NCI-H526 (cell line): ENCODE measurements at regions not wholly inside any gene's neighbourhood (a gene's known extent, or its start where the extent isn't known, plus 50 kb on each side); places are given as distances from the start of the nearest gene placed in this dataset.

ENCODE experiments used
- DNase-seq, 2 experiments: peaks; one replicate each; lab custom pipeline; 2025; lab: John Stamatoyannopoulos, UW

GRCh38 chr9:116039893-116040292 lies 113.7 kb upstream of the PAPPA start:
- DNase-seq, result no peak

GRCh38 chr9:116042321-116042720 lies 111.3 kb upstream of the PAPPA start:
- DNase-seq, result no peak

DNA sequence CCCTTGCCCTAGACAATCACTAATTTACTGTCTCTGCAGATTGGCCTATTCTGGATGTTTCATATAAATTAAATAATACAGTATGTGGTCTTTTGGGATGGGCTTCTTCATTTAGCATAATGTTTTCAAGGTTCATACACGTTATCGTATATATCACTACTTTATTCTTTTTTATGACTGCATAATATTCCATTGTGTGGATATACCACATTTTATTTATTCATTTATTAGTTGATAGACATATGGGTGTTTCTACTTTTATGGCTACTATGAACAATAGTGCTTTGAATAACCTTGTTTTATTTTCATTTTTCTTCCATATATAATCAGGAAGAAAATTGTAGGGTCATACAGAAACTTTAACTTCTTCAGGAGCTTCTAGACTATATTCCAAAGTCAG lies 108.5 kb upstream of the PAPPA start:
- no peak for DNase-seq

- DNase-seq, result no peak
Observed at GRCh38 chr9:116048081-116048480, 105.5 kb upstream of the PAPPA start.

- DNase-seq, result no peak
Observed at GRCh38 chr9:116049456-116049855, 104.1 kb upstream of the PAPPA start.

DNA sequence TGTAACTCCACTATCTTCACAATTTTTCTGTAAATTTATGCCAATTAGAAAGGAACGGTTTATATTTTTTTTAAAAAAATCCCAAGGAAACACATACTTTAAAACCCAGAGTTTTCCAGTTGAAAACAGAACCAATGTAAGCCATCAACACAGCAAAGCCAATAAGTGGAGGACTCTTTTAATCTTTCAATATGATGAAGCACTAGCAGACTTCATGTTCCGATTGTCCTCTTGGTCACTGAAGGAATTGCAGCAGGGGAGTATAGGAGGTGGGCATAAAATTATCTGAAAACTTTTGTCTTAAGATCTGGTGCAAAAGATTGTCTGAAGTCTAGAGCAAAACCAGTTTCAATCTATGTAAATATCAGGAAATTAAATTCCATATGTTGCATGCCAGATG lies 102.1 kb upstream of the PAPPA start:
- no peak for DNase-seq

- DNase-seq, result no peak
Observed at GRCh38 chr9:116055536-116055935, 98.1 kb upstream of the PAPPA start.

- no peak for DNase-seq
Observed at GRCh38 chr9:116057371-116057770, 96.2 kb upstream of the PAPPA start.

- DNase-seq, result no peak
Observed at GRCh38 chr9:116058421-116058820, 95.2 kb upstream of the PAPPA start.

DNA sequence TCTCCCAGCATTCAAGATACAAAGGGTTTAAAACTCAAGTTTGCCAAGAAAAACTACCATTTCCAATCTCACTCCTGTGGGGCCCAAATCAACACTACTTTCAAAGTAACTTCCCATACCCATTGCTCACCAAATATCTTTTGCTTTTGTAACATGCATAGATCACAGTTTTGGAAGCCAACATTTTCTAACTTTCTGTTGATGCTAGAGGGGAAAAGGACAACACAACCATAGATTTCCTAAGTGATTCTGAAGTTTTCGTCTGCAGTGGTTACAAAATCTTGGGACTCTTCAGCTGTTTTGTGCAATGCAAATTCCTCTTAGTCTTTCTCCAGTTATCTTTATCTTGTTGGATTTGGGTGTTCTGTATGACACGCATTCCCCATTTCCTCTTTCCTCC lies 94.1 kb upstream of the PAPPA start:
- DNase-seq, result no peak

GRCh38 chr9:116060631-116061030 lies 93.0 kb upstream of the PAPPA start:
- DNase-seq, result no peak

DNA sequence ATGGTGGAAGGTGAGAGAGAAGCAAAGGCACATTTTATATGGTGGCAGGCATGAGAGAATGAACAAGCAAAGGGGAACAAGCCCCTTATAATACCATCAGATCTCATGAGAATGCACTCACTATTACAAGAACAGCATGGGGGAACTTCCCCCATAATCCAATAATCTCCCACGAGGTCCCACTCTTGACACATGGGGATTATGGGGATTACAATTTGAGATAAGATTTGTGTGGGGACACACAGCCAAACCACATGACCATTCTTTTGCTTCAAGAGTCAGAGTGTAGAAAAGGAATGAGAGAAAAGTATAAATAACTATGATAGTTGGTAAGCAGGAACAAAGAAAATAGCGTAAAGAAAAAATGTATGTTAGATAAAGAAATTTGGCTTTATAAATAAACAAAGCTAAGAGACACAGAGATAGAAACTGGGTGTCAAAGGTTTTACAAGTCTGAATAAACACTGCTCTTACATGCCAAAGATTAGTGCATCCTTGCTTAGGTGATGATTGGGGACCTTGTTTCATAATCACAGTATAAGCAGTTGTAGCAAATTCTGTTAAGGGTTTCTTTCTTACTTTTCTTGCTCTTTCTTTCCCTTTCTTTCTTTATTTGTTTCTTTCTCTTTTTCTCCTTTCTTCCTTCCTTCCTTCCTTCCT lies 91.9 kb upstream of the PAPPA start:
- DNase-seq, result no peak

DNA sequence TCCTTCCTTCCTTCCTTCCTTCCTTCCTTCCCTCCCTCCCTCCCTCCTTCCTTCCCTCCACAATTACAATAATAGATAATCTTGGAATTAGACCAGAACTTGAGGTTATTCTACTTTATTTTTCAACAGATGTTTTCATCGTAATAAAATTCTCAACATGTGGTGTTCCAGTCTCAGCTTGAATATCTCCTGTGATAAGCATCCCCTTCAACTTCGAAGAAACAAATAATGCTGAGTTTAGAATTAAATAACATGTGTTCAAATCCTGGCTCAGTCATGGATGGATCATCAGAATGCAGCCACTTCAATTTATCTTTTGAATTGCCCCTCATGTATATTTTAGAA lies 91.4 kb upstream of the PAPPA start:
- no peak for DNase-seq

- DNase-seq, result no peak
Observed at GRCh38 chr9:116064970-116065369, 88.6 kb upstream of the PAPPA start.

GRCh38 chr9:116066221-116066620 lies 87.4 kb upstream of the PAPPA start:
- DNase-seq, result no peak

GRCh38 chr9:116067566-116067965 lies 86.0 kb upstream of the PAPPA start:
- no peak for DNase-seq

GRCh38 chr9:116070256-116070914 lies 83.2 kb upstream of the PAPPA start:
- DNase-seq, result no peak

DNA sequence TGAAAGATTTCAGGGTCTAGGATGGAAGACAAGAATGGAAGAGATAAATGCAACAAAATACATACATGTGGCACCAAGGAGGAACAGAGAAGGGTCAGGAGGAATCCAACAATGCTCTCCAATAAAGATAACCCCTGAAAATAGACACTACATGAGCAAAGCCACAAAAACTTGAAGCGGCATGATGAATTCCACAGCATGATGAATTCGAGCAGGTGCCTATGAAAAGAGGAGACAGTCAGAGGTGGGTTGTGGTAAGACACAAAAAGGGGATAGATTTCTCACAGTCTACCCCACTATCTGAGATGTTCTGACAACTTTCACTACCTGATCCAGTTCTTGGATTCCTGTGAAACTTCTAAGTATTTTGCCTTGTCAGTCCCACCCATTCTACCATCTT lies 81.5 kb upstream of the PAPPA start:
- DNase-seq, result no peak

DNA sequence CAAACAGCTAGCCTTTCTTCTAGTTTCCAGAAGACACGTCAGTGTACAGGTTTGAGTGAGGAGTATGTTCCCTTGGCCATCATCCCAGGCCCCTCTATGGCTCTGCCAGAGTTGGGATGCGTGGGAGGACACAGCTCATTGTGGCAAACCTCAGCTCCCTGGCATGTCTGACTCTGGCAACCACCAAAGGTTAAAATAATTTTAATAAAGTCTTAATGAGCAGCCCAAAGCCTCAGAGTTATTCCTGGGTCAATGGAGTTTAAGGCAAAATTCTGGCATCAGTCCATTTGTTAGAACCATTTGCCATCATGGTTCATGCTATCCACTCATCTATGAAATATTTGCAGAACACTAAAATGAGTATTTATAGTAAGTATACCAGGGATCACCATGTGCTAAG lies 79.8 kb upstream of the PAPPA start:
- no peak for DNase-seq

DNA sequence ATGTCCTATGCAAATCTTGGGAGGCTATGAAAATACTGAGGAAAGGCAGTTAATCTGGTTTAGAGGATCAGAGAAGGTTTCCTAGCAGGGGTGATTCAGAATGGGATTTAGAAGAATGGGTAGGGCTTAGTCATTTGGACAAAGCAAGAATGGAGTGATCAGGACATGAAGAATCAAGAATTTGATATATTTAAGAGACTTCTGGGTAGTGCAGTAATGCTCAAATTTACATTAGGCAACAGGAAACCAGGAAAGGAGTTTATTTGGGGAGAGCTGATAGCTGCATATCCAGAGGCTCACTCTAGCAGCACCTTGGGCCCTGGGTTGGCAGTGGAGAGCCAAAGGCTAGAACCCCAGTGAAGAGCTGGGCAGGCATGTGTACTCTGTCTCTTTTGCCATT lies 78.9 kb upstream of the PAPPA start:
- peak; percentile 51 to 52 for DNase-seq

- no peak for DNase-seq
Observed at GRCh38 chr9:116075191-116075590, 78.4 kb upstream of the PAPPA start.

DNA sequence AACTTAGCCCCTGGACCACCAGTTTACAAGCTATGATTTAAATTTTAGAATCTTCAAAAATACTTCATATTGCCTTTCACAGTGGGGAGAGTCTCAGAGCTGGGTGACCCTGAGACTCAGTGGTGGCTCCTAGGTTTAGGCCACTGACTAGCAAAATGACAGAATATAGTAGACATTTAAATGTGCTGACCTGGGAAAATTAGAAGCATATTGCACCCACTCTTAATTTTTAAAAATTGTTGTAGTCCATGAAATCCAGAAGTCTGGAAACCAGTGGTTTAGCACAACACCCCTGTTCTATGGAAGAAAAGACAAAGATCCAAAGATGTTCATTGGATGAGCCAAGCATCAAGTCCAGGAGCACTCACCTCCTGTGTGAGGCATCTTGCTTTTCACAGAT lies 75.0 kb upstream of the PAPPA start:
- DNase-seq, result no peak

DNA sequence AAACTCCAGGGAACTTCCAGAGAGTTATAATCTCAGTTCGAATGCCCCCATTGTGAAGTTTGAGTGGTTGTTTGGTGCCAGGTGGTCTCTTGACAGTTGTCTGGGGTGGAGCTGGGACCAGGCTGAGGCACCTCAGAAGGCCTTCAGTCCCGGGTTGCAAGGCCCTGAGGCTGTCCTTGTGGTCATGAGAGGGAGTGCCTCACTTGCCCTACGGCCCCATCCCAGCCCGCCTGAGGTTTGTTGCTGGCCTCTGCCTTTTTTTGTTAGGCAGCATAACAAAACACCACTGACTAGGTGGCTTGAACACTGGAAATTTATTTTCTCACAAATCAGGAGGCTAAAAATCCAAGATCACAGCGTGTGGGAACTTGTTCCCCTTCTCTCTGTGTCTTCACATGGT lies 73.0 kb upstream of the PAPPA start:
- DNase-seq, result no peak

- DNase-seq, result no peak
Observed at GRCh38 chr9:116081435-116082115, 72.0 kb upstream of the PAPPA start.
